K562 (cell line): ENCODE measurements at regions not wholly inside any gene's neighbourhood (a gene's known extent, or its start where the extent isn't known, plus 50 kb on each side); places are given as distances from the start of the nearest gene placed in this dataset.

ENCODE experiments used
- ATAC-seq: fragments of 200-7000 bp; cut with Tn5 transposase; 3 replicates; pipeline ENCODE4 v1.9.1; 2020; ENCODE audit warnings: moderate library complexity
- BruUV-seq: library from RNA; stranded (reverse); fragments of 400-500 nt; replicated peaks from 2 replicates; lab custom pipeline; 2021; lab: Mats Ljungman, UMichigan
- CTCF ChIA-PET: fragments of 300-600 bp; formaldehyde crosslinking; extraction: SDS; loops from one replicate; lab custom pipeline; 2021; ENCODE audit warnings: low intra/inter-chr PET ratio; lab: Yijun Ruan, JAX
- POLR2A ChIA-PET: fragments of 300-600, 350-650 bp; sonication (Branson Sonifier 250); formaldehyde crosslinking; extraction: SDS; loops from one replicate; lab custom pipeline; 2021; ENCODE audit warnings: antibody characterized with exemption, inconsistent platforms; lab: Yijun Ruan, JAX
- DNase-seq, 4 experiments: peaks; one replicate each; pipeline versions ENCODE4 v3.0.0 to v3.0.0-alpha.2; 2011 to 2018; ENCODE audit warnings: low spot score in 3 of 4, mixed read lengths in 3 of 4; ENCODE audit errors: extremely low read depth in 1 of 4
- FAIRE-seq: peaks from 2 replicates; lab custom pipeline; 2011; peaks lifted over from hg19 to GRCh38; lab: Jason Lieb, UNC
- H2AFZ ChIP-seq: 2 replicates; pipeline ENCODE4 v1.6.0; 2011; ENCODE audit warnings: low read depth, low read length, control low read depth, inconsistent platforms
- H3K27ac ChIP-seq: fragments of 200-600 bp; 3 replicates; pipeline ENCODE4 v1.8.0; 2011; ENCODE audit warnings: low read depth, mild to moderate bottlenecking, control low read depth, inconsistent platforms, low read length, moderate library complexity, mixed read lengths; ENCODE audit errors: extremely low read depth
- H3K27me3 ChIP-seq, 2 experiments: fragments of 300-600 bp in 1 of 2; 2 replicates in 1 of 2; 3 replicates in 1 of 2; pipeline versions ENCODE4 v1.6.0 to v1.8.0; 2011; ENCODE audit warnings: inconsistent platforms in 2 of 2, low read length in 2 of 2, mild to moderate bottlenecking in 1 of 2, mixed read lengths in 1 of 2, moderate library complexity in 1 of 2; ENCODE audit not compliant: control insufficient read depth in 2 of 2, insufficient read depth in 2 of 2
- H3K36me3 ChIP-seq: fragments of 300-600 bp; 3 replicates; pipeline ENCODE4 v1.8.0; 2011; ENCODE audit warnings: mild to moderate bottlenecking, low read length, inconsistent platforms; ENCODE audit not compliant: control insufficient read depth, insufficient read depth
- H3K4me1 ChIP-seq, 2 experiments: fragments of 200-600 bp in 1 of 2; replicated peaks in 1 of 2; 2 replicates in 1 of 2; 3 replicates in 1 of 2; pipeline versions ENCODE4 v1.5.1 to v1.8.0; 2011; ENCODE audit warnings: inconsistent platforms in 2 of 2, low read length in 2 of 2, mild to moderate bottlenecking in 1 of 2, mixed read lengths in 1 of 2, moderate library complexity in 1 of 2; ENCODE audit not compliant: control insufficient read depth in 2 of 2, insufficient read depth in 2 of 2
- H3K4me2 ChIP-seq: 2 replicates; pipeline ENCODE4 v1.6.1; 2011; ENCODE audit warnings: low read length, control low read depth, inconsistent platforms, mixed read lengths; ENCODE audit not compliant: insufficient read depth
- H3K4me3 ChIP-seq: fragments of 200-600 bp; sonication (generic), shearing (Covaris generic); 2 replicates; pipeline ENCODE4 v1.5.1; 2016; ENCODE audit warnings: control low read depth, inconsistent platforms
- H3K79me2 ChIP-seq: fragments of 200-600 bp; 3 replicates; pipeline ENCODE4 v1.8.0; 2011; ENCODE audit warnings: low read length, inconsistent platforms; ENCODE audit not compliant: control insufficient read depth, insufficient read depth
- H3K9ac ChIP-seq, 2 experiments: 2 replicates each; pipeline versions ENCODE4 v1.6.0 to v1.6.1; 2011; ENCODE audit warnings: low read depth in 2 of 2, low read length in 2 of 2, control low read depth in 1 of 2, inconsistent platforms in 1 of 2, mild to moderate bottlenecking in 1 of 2, mixed read lengths in 1 of 2; ENCODE audit not compliant: insufficient read depth in 1 of 2
- H3K9me1 ChIP-seq: one replicate; pipeline ENCODE4 v1.6.0; 2011; ENCODE audit warnings: inconsistent platforms, mild to moderate bottlenecking, low read length, moderate library complexity; ENCODE audit not compliant: control insufficient read depth, insufficient read depth
- H3K9me3 ChIP-seq: replicated peaks from 2 replicates; pipeline ENCODE4 v1.5.1; 2011; ENCODE audit warnings: low read depth, low read length, inconsistent platforms; ENCODE audit not compliant: control insufficient read depth, insufficient read depth
- H4K20me1 ChIP-seq: replicated peaks from 2 replicates; pipeline ENCODE4 v1.6.1; 2011; ENCODE audit warnings: low read length, inconsistent platforms, mixed read lengths; ENCODE audit not compliant: control insufficient read depth, insufficient read depth
- BHLHE40 ChIP-seq: IDR thresholded peaks from 2 replicates; pipeline ENCODE4 v1.6.1; 2011; ENCODE audit warnings: low read length, improper control_type of control experiment
- KDM2B ChIP-seq: fragments of 250-450 bp; sonication (Bioruptor Pico); IDR thresholded peaks from 2 replicates; pipeline ENCODE4 v1.8.0; 2021; ENCODE audit warnings: mild to moderate bottlenecking, moderate library complexity
- MXI1 ChIP-seq: IDR thresholded peaks from 2 replicates; pipeline ENCODE4 v1.6.1; 2011; ENCODE audit warnings: low read depth, mild to moderate bottlenecking, improper control_type of control experiment, low read length
- NFE2 ChIP-seq: IDR thresholded peaks from 2 replicates; pipeline ENCODE4 v1.6.1; 2014; ENCODE audit warnings: antibody characterized with exemption, low read depth
- RBFOX2 ChIP-seq: fragments of 200-400 bp; formaldehyde crosslinking; IDR thresholded peaks from 2 replicates; pipeline ENCODE4 v1.6.1; 2017; ENCODE audit warnings: low read depth, mild to moderate bottlenecking, low read length, moderate library complexity
- RFX5 ChIP-seq: IDR thresholded peaks from 2 replicates; pipeline ENCODE4 v1.6.1; 2011; ENCODE audit warnings: low read depth, mild to moderate bottlenecking, improper control_type of control experiment, low read length
- SMARCA5 ChIP-seq: fragments of 450-650 bp; IDR thresholded peaks from 2 replicates; pipeline ENCODE4 v1.6.1; 2016
- SMARCC2 ChIP-seq: fragments of 450-650 bp; IDR thresholded peaks from 2 replicates; pipeline ENCODE4 v1.6.1; 2017; ENCODE audit warnings: antibody characterized with exemption, moderate library complexity, mild to moderate bottlenecking, low read depth
- ZC3H4 ChIP-seq: sonication (generic); formaldehyde crosslinking; IDR thresholded peaks from 2 replicates; pipeline ENCODE4 v1.9.0; 2021; ENCODE audit warnings: missing genetic modification reagents, borderline replicate concordance
- ZNF551 ChIP-seq: fragments of 250-450 bp; sonication (Bioruptor Pico); IDR thresholded peaks from 2 replicates; pipeline ENCODE4 v1.5.0; 2021; ENCODE audit warnings: mild to moderate bottlenecking, moderate library complexity
- WGBS: fragments of 100-300 bp; shearing (Covaris generic); methylation state at CpG from one replicate; pipeline ENCODE4 v1.1.6; 2016; ENCODE audit warnings: low coverage, mixed read lengths; ENCODE audit not compliant: insufficient coverage; ENCODE audit errors: missing lambda C conversion rate; 5-methylcytosine and 5-hydroxymethylcytosine counted together
- in situ Hi-C: fragments of 300-500 bp; cut with MboI; formaldehyde crosslinking; loops from 4 replicates; pipeline ENCODE4 v1.15.0; 2018; ENCODE audit warnings: inconsistent platforms, mixed read lengths
- intact Hi-C: fragments of 100-400 bp; cut with micrococcal nuclease; formaldehyde crosslinking; loops from 2 replicates; pipeline ENCODE4 v1.14.2; 2022
- TF ChIP-seq, protein P1 (sequence below): fragments of 450-650 bp; IDR thresholded peaks from 2 replicates; pipeline ENCODE4 v1.6.1; 2016; ENCODE audit warnings: mild to moderate bottlenecking
- TF ChIP-seq, protein P2 (sequence below): fragments of 250-450 bp; sonication (Bioruptor Pico); IDR thresholded peaks from 2 replicates; pipeline ENCODE4 v1.4.0; 2020; ENCODE audit warnings: mild to moderate bottlenecking, moderate library complexity
- TF ChIP-seq, protein P3 (sequence below): IDR thresholded peaks from 3 replicates; pipeline ENCODE4 v1.6.1; 2011; ENCODE audit warnings: borderline replicate concordance, mild to moderate bottlenecking, moderate library complexity; ENCODE audit not compliant: insufficient read length; ENCODE audit errors: extremely low read depth
- TF ChIP-seq, protein P4 (sequence below): conservative IDR thresholded peaks from 2 replicates; pipeline ENCODE4 v1.6.1; 2011; ENCODE audit warnings: low read depth, mild to moderate bottlenecking, low read length; ENCODE audit not compliant: control insufficient read depth

DNA sequence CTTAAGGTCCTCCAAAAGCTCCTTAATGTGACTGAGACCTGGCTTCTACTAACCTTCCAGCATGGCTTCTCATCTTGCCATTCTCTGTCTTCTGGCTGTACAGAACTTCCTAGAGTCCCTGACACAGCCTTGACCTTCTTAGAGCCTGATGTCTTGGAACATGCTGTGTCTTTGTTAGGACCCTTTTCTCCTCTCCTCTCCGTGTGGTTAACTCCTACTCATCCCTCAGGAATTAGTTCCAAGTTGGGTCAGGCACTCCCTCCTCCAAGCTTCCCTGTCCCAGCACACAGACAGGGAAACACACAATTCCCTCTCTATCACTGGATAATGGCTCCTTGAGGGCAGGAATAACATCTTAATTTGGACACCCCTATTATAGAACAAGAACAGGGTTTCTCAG lies 275.4 kb upstream of the USP24 start:
- whole genome bisulfite sequencing, result 0% methylated on average over 1 of the region's 1 CpG
- no peaks in the 10 kb centered on the region for H4K20me1 ChIP-seq
- H3K79me2 ChIP-seq, result no peaks in the 10 kb centered on the region
- no peak overlapping the region for H3K4me3 ChIP-seq
- ChIA-PET POLR2A (interaction anchor here (0.6 kb wide), 1 partner anchor 191 kb away, joined by 3 read pairs; no protein-coding TSS in a partner anchor), CTCF (no interaction called here)
- intact Hi-C loops (no loop called here), in situ Hi-C loops (no loop called here)
- H3K4me1 ChIP-seq, result no peaks in the 10 kb centered on the region
- H2AFZ ChIP-seq, result no peak overlapping the region
- H3K9ac ChIP-seq, result no peak overlapping the region
- no peaks in the 10 kb centered on the region for H3K27me3 ChIP-seq
- no peaks in the 10 kb centered on the region for H3K36me3 ChIP-seq
- no peak overlapping the region for H3K27ac ChIP-seq
- H3K9me1 ChIP-seq, result no peaks in the 10 kb centered on the region
- BruUV-seq, result no TSS peak
- no peak overlapping the region for H3K4me2 ChIP-seq
- FAIRE-seq (no peak), DNase-seq (no peak), ATAC-seq (no peak)
- H3K9me3 ChIP-seq, result no peaks in the 10 kb centered on the region
- no peak for TF ChIP-seq RBFOX2
- TF ChIP-seq, protein P1, sequence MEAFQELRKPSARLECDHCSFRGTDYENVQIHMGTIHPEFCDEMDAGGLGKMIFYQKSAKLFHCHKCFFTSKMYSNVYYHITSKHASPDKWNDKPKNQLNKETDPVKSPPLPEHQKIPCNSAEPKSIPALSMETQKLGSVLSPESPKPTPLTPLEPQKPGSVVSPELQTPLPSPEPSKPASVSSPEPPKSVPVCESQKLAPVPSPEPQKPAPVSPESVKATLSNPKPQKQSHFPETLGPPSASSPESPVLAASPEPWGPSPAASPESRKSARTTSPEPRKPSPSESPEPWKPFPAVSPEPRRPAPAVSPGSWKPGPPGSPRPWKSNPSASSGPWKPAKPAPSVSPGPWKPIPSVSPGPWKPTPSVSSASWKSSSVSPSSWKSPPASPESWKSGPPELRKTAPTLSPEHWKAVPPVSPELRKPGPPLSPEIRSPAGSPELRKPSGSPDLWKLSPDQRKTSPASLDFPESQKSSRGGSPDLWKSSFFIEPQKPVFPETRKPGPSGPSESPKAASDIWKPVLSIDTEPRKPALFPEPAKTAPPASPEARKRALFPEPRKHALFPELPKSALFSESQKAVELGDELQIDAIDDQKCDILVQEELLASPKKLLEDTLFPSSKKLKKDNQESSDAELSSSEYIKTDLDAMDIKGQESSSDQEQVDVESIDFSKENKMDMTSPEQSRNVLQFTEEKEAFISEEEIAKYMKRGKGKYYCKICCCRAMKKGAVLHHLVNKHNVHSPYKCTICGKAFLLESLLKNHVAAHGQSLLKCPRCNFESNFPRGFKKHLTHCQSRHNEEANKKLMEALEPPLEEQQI, result no peak
- no peak for TF ChIP-seq KDM2B (CRISPR knock-in tag)
- TF ChIP-seq MXI1, result no peak
- TF ChIP-seq, protein P2, sequence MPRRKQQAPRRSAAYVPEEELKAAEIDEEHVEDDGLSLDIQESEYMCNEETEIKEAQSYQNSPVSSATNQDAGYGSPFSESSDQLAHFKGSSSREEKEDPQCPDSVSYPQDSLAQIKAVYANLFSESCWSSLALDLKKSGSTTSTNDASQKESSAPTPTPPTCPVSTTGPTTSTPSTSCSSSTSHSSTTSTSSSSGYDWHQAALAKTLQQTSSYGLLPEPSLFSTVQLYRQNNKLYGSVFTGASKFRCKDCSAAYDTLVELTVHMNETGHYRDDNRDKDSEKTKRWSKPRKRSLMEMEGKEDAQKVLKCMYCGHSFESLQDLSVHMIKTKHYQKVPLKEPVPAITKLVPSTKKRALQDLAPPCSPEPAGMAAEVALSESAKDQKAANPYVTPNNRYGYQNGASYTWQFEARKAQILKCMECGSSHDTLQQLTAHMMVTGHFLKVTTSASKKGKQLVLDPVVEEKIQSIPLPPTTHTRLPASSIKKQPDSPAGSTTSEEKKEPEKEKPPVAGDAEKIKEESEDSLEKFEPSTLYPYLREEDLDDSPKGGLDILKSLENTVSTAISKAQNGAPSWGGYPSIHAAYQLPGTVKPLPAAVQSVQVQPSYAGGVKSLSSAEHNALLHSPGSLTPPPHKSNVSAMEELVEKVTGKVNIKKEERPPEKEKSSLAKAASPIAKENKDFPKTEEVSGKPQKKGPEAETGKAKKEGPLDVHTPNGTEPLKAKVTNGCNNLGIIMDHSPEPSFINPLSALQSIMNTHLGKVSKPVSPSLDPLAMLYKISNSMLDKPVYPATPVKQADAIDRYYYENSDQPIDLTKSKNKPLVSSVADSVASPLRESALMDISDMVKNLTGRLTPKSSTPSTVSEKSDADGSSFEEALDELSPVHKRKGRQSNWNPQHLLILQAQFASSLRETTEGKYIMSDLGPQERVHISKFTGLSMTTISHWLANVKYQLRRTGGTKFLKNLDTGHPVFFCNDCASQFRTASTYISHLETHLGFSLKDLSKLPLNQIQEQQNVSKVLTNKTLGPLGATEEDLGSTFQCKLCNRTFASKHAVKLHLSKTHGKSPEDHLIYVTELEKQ (CRISPR knock-in tag), result no peak
- TF ChIP-seq ZC3H4 (CRISPR knock-in tag), result no peak
- no peak for TF ChIP-seq SMARCA5
- no peak for TF ChIP-seq RFX5
- TF ChIP-seq, protein P3, sequence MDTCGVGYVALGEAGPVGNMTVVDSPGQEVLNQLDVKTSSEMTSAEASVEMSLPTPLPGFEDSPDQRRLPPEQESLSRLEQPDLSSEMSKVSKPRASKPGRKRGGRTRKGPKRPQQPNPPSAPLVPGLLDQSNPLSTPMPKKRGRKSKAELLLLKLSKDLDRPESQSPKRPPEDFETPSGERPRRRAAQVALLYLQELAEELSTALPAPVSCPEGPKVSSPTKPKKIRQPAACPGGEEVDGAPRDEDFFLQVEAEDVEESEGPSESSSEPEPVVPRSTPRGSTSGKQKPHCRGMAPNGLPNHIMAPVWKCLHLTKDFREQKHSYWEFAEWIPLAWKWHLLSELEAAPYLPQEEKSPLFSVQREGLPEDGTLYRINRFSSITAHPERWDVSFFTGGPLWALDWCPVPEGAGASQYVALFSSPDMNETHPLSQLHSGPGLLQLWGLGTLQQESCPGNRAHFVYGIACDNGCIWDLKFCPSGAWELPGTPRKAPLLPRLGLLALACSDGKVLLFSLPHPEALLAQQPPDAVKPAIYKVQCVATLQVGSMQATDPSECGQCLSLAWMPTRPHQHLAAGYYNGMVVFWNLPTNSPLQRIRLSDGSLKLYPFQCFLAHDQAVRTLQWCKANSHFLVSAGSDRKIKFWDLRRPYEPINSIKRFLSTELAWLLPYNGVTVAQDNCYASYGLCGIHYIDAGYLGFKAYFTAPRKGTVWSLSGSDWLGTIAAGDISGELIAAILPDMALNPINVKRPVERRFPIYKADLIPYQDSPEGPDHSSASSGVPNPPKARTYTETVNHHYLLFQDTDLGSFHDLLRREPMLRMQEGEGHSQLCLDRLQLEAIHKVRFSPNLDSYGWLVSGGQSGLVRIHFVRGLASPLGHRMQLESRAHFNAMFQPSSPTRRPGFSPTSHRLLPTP, result no peak
- TF ChIP-seq, protein P4, sequence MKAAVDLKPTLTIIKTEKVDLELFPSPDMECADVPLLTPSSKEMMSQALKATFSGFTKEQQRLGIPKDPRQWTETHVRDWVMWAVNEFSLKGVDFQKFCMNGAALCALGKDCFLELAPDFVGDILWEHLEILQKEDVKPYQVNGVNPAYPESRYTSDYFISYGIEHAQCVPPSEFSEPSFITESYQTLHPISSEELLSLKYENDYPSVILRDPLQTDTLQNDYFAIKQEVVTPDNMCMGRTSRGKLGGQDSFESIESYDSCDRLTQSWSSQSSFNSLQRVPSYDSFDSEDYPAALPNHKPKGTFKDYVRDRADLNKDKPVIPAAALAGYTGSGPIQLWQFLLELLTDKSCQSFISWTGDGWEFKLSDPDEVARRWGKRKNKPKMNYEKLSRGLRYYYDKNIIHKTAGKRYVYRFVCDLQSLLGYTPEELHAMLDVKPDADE, result no peak
- TF ChIP-seq NFE2, result no peak
- no peak for TF ChIP-seq ZNF551 (CRISPR knock-in tag)
- no peak for TF ChIP-seq SMARCC2
- TF ChIP-seq BHLHE40, result no peak
